ENCODE measurements at regions not wholly inside any gene's neighbourhood (a gene's known extent, or its start where the extent isn't known, plus 50 kb on each side); places are given as distances from the start of the nearest gene placed in this dataset.

- Histone ChIP-seq H4K91ac (ENCODE audit: low read depth, low read length, poor library complexity) (no peak overlapping the region), H3K23ac (ENCODE audit: low read depth, low read length, poor library complexity) (no peak overlapping the region), H3K9me3 (replicated peaks in 1 of 2; ENCODE audit: control insufficient read depth in 2 of 2, insufficient read depth in 1 of 2, low read depth in 1 of 2, low read length in 2 of 2) (peaks cover 0 to 16% of the 10 kb centered on the region in 2 donors), H2BK15ac (ENCODE audit: low read length) (no peak overlapping the region), H2AFZ (ENCODE audit: low read length) (no peak overlapping the region), H3K4me3 (ENCODE audit: low read length in 2 of 2) (no peak overlapping the region), H2AK5ac (ENCODE audit: low read depth, low read length) (no peak overlapping the region), H3K4ac (ENCODE audit: low read length) (no peak overlapping the region), H3K36me3 (replicated peaks in 1 of 2; ENCODE audit: control insufficient read depth in 2 of 2, insufficient read depth in 2 of 2, low read length in 2 of 2) (no peaks in the 10 kb centered on the region), H3K4me1 (ENCODE audit: control insufficient read depth in 2 of 2, insufficient read depth in 1 of 2, low read depth in 1 of 2, low read length in 2 of 2) (peaks cover 0 to 15% of the 10 kb centered on the region in 2 donors), H3K18ac (ENCODE audit: low read length) (no peak overlapping the region), H3K4me2 (ENCODE audit: insufficient read depth, low read length, poor library complexity, severe bottlenecking) (no peak overlapping the region), H3K9ac (ENCODE audit: low read depth, low read length, poor library complexity) (no peak overlapping the region), H2BK5ac (ENCODE audit: low read length) (no peak overlapping the region), H3K27ac (replicated peaks; ENCODE audit: low read length) (no peak overlapping the region), H4K8ac (ENCODE audit: low read depth, low read length) (no peak overlapping the region), H3K79me1 (ENCODE audit: low read depth, low read length) (no peaks in the 10 kb centered on the region), H3K27me3 (ENCODE audit: control insufficient read depth in 3 of 3, insufficient read depth in 3 of 3, low read depth in 1 of 3, low read length in 3 of 3) (no peaks in the 10 kb centered on the region), H3K14ac (ENCODE audit: low read length) (no peak overlapping the region), H2BK12ac (ENCODE audit: low read length) (no peak overlapping the region), H2BK120ac (ENCODE audit: low read depth, low read length) (no peak overlapping the region)
- DNase-seq (ENCODE audit: low spot score) = no peak
- no CpG with 5 or more reads among the region's 5 CpGs for WGBS, 2 donors (ENCODE audit: extremely low coverage in 2 of 2, insufficient read length in 2 of 2, insufficient replicate concordance in 1 of 2)
These were observed 846.4 kb upstream of the CDH8 start for GRCh38 chr16:62882552-62883221.

- Histone ChIP-seq H3K23ac (ENCODE audit: low read depth, low read length, poor library complexity) (no peak overlapping the region), H3K18ac (ENCODE audit: low read length) (no peak overlapping the region), H4K8ac (ENCODE audit: low read depth, low read length) (no peak overlapping the region), H2BK12ac (ENCODE audit: low read length) (no peak overlapping the region), H3K27ac (replicated peaks; ENCODE audit: low read length) (no peak overlapping the region), H2BK5ac (ENCODE audit: low read length) (no peak overlapping the region), H3K27me3 (ENCODE audit: control insufficient read depth in 3 of 3, insufficient read depth in 3 of 3, low read depth in 1 of 3, low read length in 3 of 3) (no peaks in the 10 kb centered on the region), H2BK120ac (ENCODE audit: low read depth, low read length) (no peak overlapping the region), H3K4ac (ENCODE audit: low read length) (no peak overlapping the region), H3K79me1 (ENCODE audit: low read depth, low read length) (no peaks in the 10 kb centered on the region), H2AK5ac (ENCODE audit: low read depth, low read length) (no peak overlapping the region), H3K4me1 (ENCODE audit: control insufficient read depth in 2 of 2, insufficient read depth in 1 of 2, low read depth in 1 of 2, low read length in 2 of 2) (no peaks in the 10 kb centered on the region), H3K9ac (ENCODE audit: low read depth, low read length, poor library complexity) (no peak overlapping the region), H2BK15ac (ENCODE audit: low read length) (no peak overlapping the region), H3K4me2 (ENCODE audit: insufficient read depth, low read length, poor library complexity, severe bottlenecking) (no peak overlapping the region), H4K91ac (ENCODE audit: low read depth, low read length, poor library complexity) (no peak overlapping the region), H3K36me3 (replicated peaks in 1 of 2; ENCODE audit: control insufficient read depth in 2 of 2, insufficient read depth in 2 of 2, low read length in 2 of 2) (no peaks in the 10 kb centered on the region), H3K14ac (ENCODE audit: low read length) (no peak overlapping the region), H2AFZ (ENCODE audit: low read length) (no peak overlapping the region), H3K9me3 (replicated peaks in 1 of 2; ENCODE audit: control insufficient read depth in 2 of 2, insufficient read depth in 1 of 2, low read depth in 1 of 2, low read length in 2 of 2) (peaks cover 0 to 16% of the 10 kb centered on the region in 2 donors), H3K4me3 (ENCODE audit: low read length in 2 of 2) (no peak overlapping the region)
- no peak for DNase-seq (ENCODE audit: low spot score)
- no CpG with 5 or more reads among the region's 1 CpG for WGBS, 2 donors (ENCODE audit: extremely low coverage in 2 of 2, insufficient read length in 2 of 2, insufficient replicate concordance in 1 of 2)
These were observed 839.9 kb upstream of the CDH8 start for GRCh38 chr16:62876133-62876532.

GRCh38 chr16:62872339-62872738, 836.1 kb upstream of the CDH8 start:
- no peak overlapping the region for H4K8ac ChIP-seq (ENCODE audit: low read depth, low read length)
- no peak overlapping the region for H2BK5ac ChIP-seq (ENCODE audit: low read length)
- peaks cover 0 to under 1% of the 10 kb centered on the region in 2 donors for H3K9me3 ChIP-seq (replicated peaks in 1 of 2; ENCODE audit: control insufficient read depth in 2 of 2, insufficient read depth in 1 of 2, low read depth in 1 of 2, low read length in 2 of 2)
- no peak overlapping the region for H3K27ac ChIP-seq (replicated peaks; ENCODE audit: low read length)
- no peak overlapping the region for H2BK12ac ChIP-seq (ENCODE audit: low read length)
- no peak overlapping the region for H3K4me2 ChIP-seq (ENCODE audit: insufficient read depth, low read length, poor library complexity, severe bottlenecking)
- H3K14ac ChIP-seq (ENCODE audit: low read length) = no peak overlapping the region
- DNase-seq (ENCODE audit: low spot score) = no peak
- no peak overlapping the region for H3K23ac ChIP-seq (ENCODE audit: low read depth, low read length, poor library complexity)
- no peak overlapping the region for H2AK5ac ChIP-seq (ENCODE audit: low read depth, low read length)
- no peak overlapping the region for H2BK120ac ChIP-seq (ENCODE audit: low read depth, low read length)
- WGBS, 2 donors (ENCODE audit: extremely low coverage in 2 of 2, insufficient read length in 2 of 2, insufficient replicate concordance in 1 of 2) = no CpG with 5 or more reads among the region's 1 CpG
- H3K4me3 ChIP-seq (ENCODE audit: low read length in 2 of 2) = no peak overlapping the region
- H3K18ac ChIP-seq (ENCODE audit: low read length) = no peak overlapping the region
- no peaks in the 10 kb centered on the region for H3K27me3 ChIP-seq (ENCODE audit: control insufficient read depth in 3 of 3, insufficient read depth in 3 of 3, low read depth in 1 of 3, low read length in 3 of 3)
- no peak overlapping the region for H3K4ac ChIP-seq (ENCODE audit: low read length)
- no peak overlapping the region for H3K9ac ChIP-seq (ENCODE audit: low read depth, low read length, poor library complexity)
- no peaks in the 10 kb centered on the region for H3K79me1 ChIP-seq (ENCODE audit: low read depth, low read length)
- H4K91ac ChIP-seq (ENCODE audit: low read depth, low read length, poor library complexity) = no peak overlapping the region
- H3K36me3 ChIP-seq (replicated peaks in 1 of 2; ENCODE audit: control insufficient read depth in 2 of 2, insufficient read depth in 2 of 2, low read length in 2 of 2) = no peaks in the 10 kb centered on the region
- H2BK15ac ChIP-seq (ENCODE audit: low read length) = no peak overlapping the region
- peaks cover 0 to 8% of the 10 kb centered on the region in 2 donors for H3K4me1 ChIP-seq (ENCODE audit: control insufficient read depth in 2 of 2, insufficient read depth in 1 of 2, low read depth in 1 of 2, low read length in 2 of 2)
- no peak overlapping the region for H2AFZ ChIP-seq (ENCODE audit: low read length)

DNA sequence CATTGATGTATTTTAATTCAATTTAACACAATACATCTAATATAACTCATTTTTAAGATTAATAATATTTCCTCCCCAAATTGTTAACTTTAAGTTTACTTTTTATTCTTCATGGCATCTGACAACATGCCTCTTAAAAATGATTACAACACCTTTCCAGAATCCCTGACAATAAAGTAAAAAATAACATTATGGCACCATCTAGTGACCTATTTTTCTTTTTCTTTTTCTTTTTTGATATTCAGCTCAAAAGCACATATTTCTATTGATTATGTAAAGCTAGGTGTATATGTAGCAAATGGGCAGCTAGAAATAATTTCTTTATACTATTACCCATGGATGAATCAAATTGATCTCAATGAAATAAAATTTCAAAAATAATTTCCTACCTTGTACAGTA, 834.3 kb upstream of the CDH8 start:
- Histone ChIP-seq H3K4ac (ENCODE audit: low read length) (no peak overlapping the region), H2BK120ac (ENCODE audit: low read depth, low read length) (no peak overlapping the region), H4K8ac (ENCODE audit: low read depth, low read length) (no peak overlapping the region), H3K9me3 (replicated peaks in 1 of 2; ENCODE audit: control insufficient read depth in 2 of 2, insufficient read depth in 1 of 2, low read depth in 1 of 2, low read length in 2 of 2) (peaks cover 3 to 11% of the 10 kb centered on the region in 2 donors), H2BK12ac (ENCODE audit: low read length) (no peak overlapping the region), H2AFZ (ENCODE audit: low read length) (no peak overlapping the region), H4K91ac (ENCODE audit: low read depth, low read length, poor library complexity) (no peak overlapping the region), H2BK15ac (ENCODE audit: low read length) (no peak overlapping the region), H3K36me3 (replicated peaks in 1 of 2; ENCODE audit: control insufficient read depth in 2 of 2, insufficient read depth in 2 of 2, low read length in 2 of 2) (no peaks in the 10 kb centered on the region), H3K18ac (ENCODE audit: low read length) (no peak overlapping the region), H3K23ac (ENCODE audit: low read depth, low read length, poor library complexity) (no peak overlapping the region), H3K27ac (replicated peaks; ENCODE audit: low read length) (no peak overlapping the region), H3K9ac (ENCODE audit: low read depth, low read length, poor library complexity) (no peak overlapping the region), H3K27me3 (ENCODE audit: control insufficient read depth in 3 of 3, insufficient read depth in 3 of 3, low read depth in 1 of 3, low read length in 3 of 3) (no peaks in the 10 kb centered on the region), H2AK5ac (ENCODE audit: low read depth, low read length) (no peak overlapping the region), H3K4me2 (ENCODE audit: insufficient read depth, low read length, poor library complexity, severe bottlenecking) (no peak overlapping the region), H3K4me1 (ENCODE audit: control insufficient read depth in 2 of 2, insufficient read depth in 1 of 2, low read depth in 1 of 2, low read length in 2 of 2) (peaks cover 0 to 8% of the 10 kb centered on the region in 2 donors), H3K14ac (ENCODE audit: low read length) (no peak overlapping the region), H3K79me1 (ENCODE audit: low read depth, low read length) (no peaks in the 10 kb centered on the region), H2BK5ac (ENCODE audit: low read length) (no peak overlapping the region), H3K4me3 (ENCODE audit: low read length in 2 of 2) (no peak overlapping the region)
- no peak for DNase-seq (ENCODE audit: low spot score)
